ENCODE measurements at regions not wholly inside any gene's neighbourhood (a gene's known extent, or its start where the extent isn't known, plus 50 kb on each side); places are given as distances from the start of the nearest gene placed in this dataset.

- no peaks in the 10 kb centered on the region for H3K4me1 Mint-ChIP-seq
- H3K9me3 Mint-ChIP-seq, result peaks cover 4% of the 10 kb centered on the region
- no peak overlapping the region for H3K27ac Mint-ChIP-seq
- no peaks in the 10 kb centered on the region for H3K27me3 Mint-ChIP-seq
- H3K36me3 Mint-ChIP-seq (ENCODE audit: low read depth), result no peaks in the 10 kb centered on the region
- no peak overlapping the region for H3K4me3 Mint-ChIP-seq
- no peak for ATAC-seq (replicated peaks)
Observed at GRCh38 chr12:42760550-42760949, 171.0 kb upstream of the PRICKLE1 start.

GRCh38 chr12:42759622-42760273, 170.2 kb upstream of the PRICKLE1 start:
- ATAC-seq (replicated peaks), result no peak
- H3K27ac Mint-ChIP-seq, result no peak overlapping the region
- H3K36me3 Mint-ChIP-seq (ENCODE audit: low read depth), result no peaks in the 10 kb centered on the region
- H3K27me3 Mint-ChIP-seq, result no peaks in the 10 kb centered on the region
- no peak overlapping the region for H3K4me3 Mint-ChIP-seq
- no peaks in the 10 kb centered on the region for H3K4me1 Mint-ChIP-seq
- peaks cover 4% of the 10 kb centered on the region for H3K9me3 Mint-ChIP-seq

GRCh38 chr12:42758806-42759205, 169.3 kb upstream of the PRICKLE1 start:
- Mint-ChIP-seq H3K4me1 (no peaks in the 10 kb centered on the region), H3K9me3 (peaks cover 4% of the 10 kb centered on the region), H3K36me3 (ENCODE audit: low read depth) (no peaks in the 10 kb centered on the region), H3K27me3 (no peaks in the 10 kb centered on the region), H3K4me3 (no peak overlapping the region), H3K27ac (no peak overlapping the region)
- no peak for ATAC-seq (replicated peaks)

- Mint-ChIP-seq H3K36me3 (ENCODE audit: low read depth) (no peaks in the 10 kb centered on the region), H3K4me3 (no peak overlapping the region), H3K9me3 (peaks cover 3% of the 10 kb centered on the region), H3K4me1 (no peaks in the 10 kb centered on the region), H3K27me3 (no peaks in the 10 kb centered on the region), H3K27ac (no peak overlapping the region)
- no peak for ATAC-seq (replicated peaks)
Observed at GRCh38 chr12:42757624-42758119, 168.1 kb upstream of the PRICKLE1 start.

DNA sequence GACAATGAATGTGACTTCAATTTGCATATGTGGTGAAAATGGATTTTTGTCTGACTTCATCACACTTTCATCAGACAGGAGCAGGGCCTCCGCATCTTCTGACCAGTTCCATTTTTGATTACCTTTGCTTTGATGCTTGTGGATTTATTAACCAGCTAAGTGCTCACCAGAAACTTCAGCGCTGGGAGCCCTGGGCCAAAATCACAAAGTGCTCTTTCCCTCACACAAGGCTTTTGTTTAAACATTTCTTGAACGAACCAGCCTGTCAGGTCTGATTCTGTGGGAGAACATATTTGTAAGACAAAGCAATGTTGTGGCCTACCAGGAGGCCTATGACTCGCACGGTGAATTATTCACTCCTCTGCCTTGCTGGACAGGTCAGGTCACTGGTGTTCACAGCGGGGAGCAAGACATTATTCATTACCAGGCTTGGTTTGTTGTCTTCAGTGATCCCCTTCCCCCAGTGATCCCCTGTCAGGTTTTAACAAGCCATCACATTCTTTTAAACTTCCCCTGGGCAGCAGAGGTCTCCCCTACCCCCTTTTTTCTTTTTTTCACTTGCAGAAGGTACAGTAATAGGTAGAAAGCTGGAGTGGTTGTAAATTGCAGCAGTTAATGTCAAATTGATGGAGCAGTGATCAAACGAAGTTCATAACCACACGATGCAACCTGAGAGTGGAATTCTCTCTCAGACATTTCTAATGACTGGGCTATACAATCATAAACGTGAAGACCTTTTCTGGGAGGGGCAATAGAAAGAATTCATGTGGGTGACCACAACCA, 167.5 kb upstream of the PRICKLE1 start:
- no peak overlapping the region for H3K4me3 Mint-ChIP-seq
- ATAC-seq (replicated peaks), result no peak
- no peaks in the 10 kb centered on the region for H3K36me3 Mint-ChIP-seq (ENCODE audit: low read depth)
- H3K4me1 Mint-ChIP-seq, result no peaks in the 10 kb centered on the region
- no peak overlapping the region for H3K27ac Mint-ChIP-seq
- H3K9me3 Mint-ChIP-seq, result no peaks in the 10 kb centered on the region
- no peaks in the 10 kb centered on the region for H3K27me3 Mint-ChIP-seq

GRCh38 chr12:42750356-42750755, 160.8 kb upstream of the PRICKLE1 start:
- Mint-ChIP-seq H3K27ac (no peak overlapping the region), H3K4me1 (no peaks in the 10 kb centered on the region), H3K9me3 (peaks cover 8% of the 10 kb centered on the region), H3K4me3 (no peak overlapping the region), H3K27me3 (no peaks in the 10 kb centered on the region), H3K36me3 (ENCODE audit: low read depth) (no peaks in the 10 kb centered on the region)
- no peak for ATAC-seq (replicated peaks)

- H3K27ac Mint-ChIP-seq, result no peak overlapping the region
- H3K4me3 Mint-ChIP-seq, result no peak overlapping the region
- H3K36me3 Mint-ChIP-seq (ENCODE audit: low read depth), result no peaks in the 10 kb centered on the region
- ATAC-seq (replicated peaks), result no peak
- H3K27me3 Mint-ChIP-seq, result no peaks in the 10 kb centered on the region
- no peaks in the 10 kb centered on the region for H3K4me1 Mint-ChIP-seq
- peaks cover 8% of the 10 kb centered on the region for H3K9me3 Mint-ChIP-seq
Observed at GRCh38 chr12:42749239-42749638, 159.7 kb upstream of the PRICKLE1 start.

GRCh38 chr12:42744539-42745182, 155.1 kb upstream of the PRICKLE1 start:
- H3K4me3 Mint-ChIP-seq, result no peak overlapping the region
- H3K27me3 Mint-ChIP-seq, result no peaks in the 10 kb centered on the region
- no peak for ATAC-seq (replicated peaks)
- H3K27ac Mint-ChIP-seq, result no peak overlapping the region
- H3K9me3 Mint-ChIP-seq, result peaks cover 8% of the 10 kb centered on the region
- no peaks in the 10 kb centered on the region for H3K36me3 Mint-ChIP-seq (ENCODE audit: low read depth)
- no peaks in the 10 kb centered on the region for H3K4me1 Mint-ChIP-seq

- peaks cover 8% of the 10 kb centered on the region for H3K9me3 Mint-ChIP-seq
- no peak overlapping the region for H3K27ac Mint-ChIP-seq
- no peaks in the 10 kb centered on the region for H3K27me3 Mint-ChIP-seq
- no peaks in the 10 kb centered on the region for H3K4me1 Mint-ChIP-seq
- no peak overlapping the region for H3K4me3 Mint-ChIP-seq
- no peak for ATAC-seq (replicated peaks)
- no peaks in the 10 kb centered on the region for H3K36me3 Mint-ChIP-seq (ENCODE audit: low read depth)
Observed at GRCh38 chr12:42742716-42743115, 153.2 kb upstream of the PRICKLE1 start.

GRCh38 chr12:42741771-42742510, 152.4 kb upstream of the PRICKLE1 start:
- no peak overlapping the region for H3K4me3 Mint-ChIP-seq
- ATAC-seq (replicated peaks), result no peak
- no peak overlapping the region for H3K27ac Mint-ChIP-seq
- H3K27me3 Mint-ChIP-seq, result no peaks in the 10 kb centered on the region
- no peaks in the 10 kb centered on the region for H3K4me1 Mint-ChIP-seq
- peaks cover 4% of the 10 kb centered on the region for H3K9me3 Mint-ChIP-seq
- no peaks in the 10 kb centered on the region for H3K36me3 Mint-ChIP-seq (ENCODE audit: low read depth)

- Mint-ChIP-seq H3K27me3 (no peaks in the 10 kb centered on the region), H3K36me3 (ENCODE audit: low read depth) (no peaks in the 10 kb centered on the region), H3K27ac (no peak overlapping the region), H3K4me3 (no peak overlapping the region), H3K9me3 (peaks cover 4% of the 10 kb centered on the region), H3K4me1 (no peaks in the 10 kb centered on the region)
- ATAC-seq (replicated peaks), result no peak
Observed at GRCh38 chr12:42741091-42741490, 151.5 kb upstream of the PRICKLE1 start.

DNA sequence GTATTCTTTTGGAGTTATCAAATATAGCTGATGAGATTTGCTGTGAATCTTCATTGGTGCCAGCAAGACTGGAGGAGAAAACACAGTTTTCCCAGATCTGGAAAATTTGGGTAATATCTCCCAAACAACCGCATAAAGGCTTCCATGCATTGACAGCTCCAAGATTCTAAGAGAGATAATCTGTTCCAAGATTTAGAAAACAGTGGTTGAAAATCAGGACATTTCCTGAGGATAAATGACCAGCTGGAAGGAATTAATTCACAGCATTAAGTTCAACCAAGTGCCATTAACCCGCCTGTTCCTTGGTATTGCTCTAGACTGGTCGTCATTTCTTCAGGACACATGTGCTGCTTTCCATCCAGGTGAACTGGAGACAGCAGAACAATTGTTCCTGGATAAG, 147.9 kb upstream of the PRICKLE1 start:
- no peak overlapping the region for H3K27ac Mint-ChIP-seq
- no peaks in the 10 kb centered on the region for H3K27me3 Mint-ChIP-seq
- no peak for ATAC-seq (replicated peaks)
- no peaks in the 10 kb centered on the region for H3K9me3 Mint-ChIP-seq
- no peaks in the 10 kb centered on the region for H3K4me1 Mint-ChIP-seq
- H3K4me3 Mint-ChIP-seq, result no peak overlapping the region
- no peaks in the 10 kb centered on the region for H3K36me3 Mint-ChIP-seq (ENCODE audit: low read depth)

- no peaks in the 10 kb centered on the region for H3K36me3 Mint-ChIP-seq (ENCODE audit: low read depth)
- H3K9me3 Mint-ChIP-seq, result no peaks in the 10 kb centered on the region
- no peak overlapping the region for H3K4me3 Mint-ChIP-seq
- no peaks in the 10 kb centered on the region for H3K4me1 Mint-ChIP-seq
- no peaks in the 10 kb centered on the region for H3K27me3 Mint-ChIP-seq
- ATAC-seq (replicated peaks), result no peak
- H3K27ac Mint-ChIP-seq, result no peak overlapping the region
Observed at GRCh38 chr12:42735861-42736361, 146.4 kb upstream of the PRICKLE1 start.

GRCh38 chr12:42733911-42734310, 144.4 kb upstream of the PRICKLE1 start:
- H3K9me3 Mint-ChIP-seq, result no peaks in the 10 kb centered on the region
- H3K36me3 Mint-ChIP-seq (ENCODE audit: low read depth), result no peaks in the 10 kb centered on the region
- no peak for ATAC-seq (replicated peaks)
- H3K27ac Mint-ChIP-seq, result no peak overlapping the region
- no peak overlapping the region for H3K4me3 Mint-ChIP-seq
- H3K4me1 Mint-ChIP-seq, result no peaks in the 10 kb centered on the region
- no peaks in the 10 kb centered on the region for H3K27me3 Mint-ChIP-seq

Measured in activated T-helper 17 cell treated with anti-CD3 and anti-CD28 coated beads, Interleukin-2, amount 50 U/mL, for 72 hours (primary cell).